Cardiac muscle cell (in vitro differentiated cells and primary cell): ENCODE measurements at regions not wholly inside any gene's neighbourhood (a gene's known extent, or its start where the extent isn't known, plus 50 kb on each side); places are given as distances from the start of the nearest gene placed in this dataset.

ENCODE experiments used
- DNase-seq, 2 donors: peaks; one replicate each; pipeline versions ENCODE4 v3.0.0 to v3.0.0-alpha.2; 2010 to 2017; ENCODE audit warnings: low read depth in 1 of 2, low spot score in 1 of 2
- H3K27ac ChIP-seq: fragments of 200-600 bp; sonication (generic); 2 replicates; pipeline ENCODE4 v1.5.1; 2016
- H3K27me3 ChIP-seq: fragments of 200-600 bp; sonication (generic); 2 replicates; pipeline ENCODE4 v1.6.0; 2016; ENCODE audit warnings: control low read depth
- H3K36me3 ChIP-seq: fragments of 200-600 bp; sonication (generic); 2 replicates; pipeline ENCODE4 v1.5.1; 2016; ENCODE audit warnings: control low read depth
- H3K4me1 ChIP-seq: fragments of 200-600 bp; sonication (generic); 2 replicates; pipeline ENCODE4 v1.8.1; 2017; ENCODE audit warnings: low read depth, mild to moderate bottlenecking, mixed run types
- H3K4me3 ChIP-seq: fragments of 200-600 bp; sonication (generic); 2 replicates; pipeline ENCODE4 v1.5.1; 2016; ENCODE audit warnings: mild to moderate bottlenecking
- H3K9me3 ChIP-seq: fragments of 200-600 bp; sonication (generic); 2 replicates; pipeline ENCODE4 v1.5.1; 2017; ENCODE audit warnings: low read depth, mild to moderate bottlenecking, control low read depth
- TF ChIP-seq, protein P1 (sequence below): IDR thresholded peaks from 2 replicates; pipeline ENCODE4 v1.5.1; 2012; ENCODE audit warnings: low read depth, mild to moderate bottlenecking, low read length

DNA sequence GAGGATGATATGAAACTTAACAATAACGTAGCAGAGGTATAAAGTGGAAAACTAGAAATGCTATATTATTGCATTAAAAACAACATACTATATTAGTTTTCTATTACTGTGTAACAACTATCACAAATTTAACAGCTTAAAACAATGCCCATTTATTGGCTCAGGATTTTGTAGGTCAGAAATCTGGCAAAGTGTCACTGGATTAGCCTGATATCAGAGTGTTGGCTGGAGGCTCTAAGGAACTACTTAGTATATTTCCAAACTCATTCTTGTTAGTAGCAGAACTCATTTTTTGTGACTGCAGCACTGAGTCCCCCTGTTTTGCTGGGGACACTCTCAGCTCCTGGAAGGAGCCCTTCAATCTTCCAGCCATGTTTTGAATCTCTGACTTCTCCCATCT, 306.8 kb downstream of the ETV1 start:
- H3K27me3 ChIP-seq, result no peaks in the 10 kb centered on the region
- TF ChIP-seq, protein P1, sequence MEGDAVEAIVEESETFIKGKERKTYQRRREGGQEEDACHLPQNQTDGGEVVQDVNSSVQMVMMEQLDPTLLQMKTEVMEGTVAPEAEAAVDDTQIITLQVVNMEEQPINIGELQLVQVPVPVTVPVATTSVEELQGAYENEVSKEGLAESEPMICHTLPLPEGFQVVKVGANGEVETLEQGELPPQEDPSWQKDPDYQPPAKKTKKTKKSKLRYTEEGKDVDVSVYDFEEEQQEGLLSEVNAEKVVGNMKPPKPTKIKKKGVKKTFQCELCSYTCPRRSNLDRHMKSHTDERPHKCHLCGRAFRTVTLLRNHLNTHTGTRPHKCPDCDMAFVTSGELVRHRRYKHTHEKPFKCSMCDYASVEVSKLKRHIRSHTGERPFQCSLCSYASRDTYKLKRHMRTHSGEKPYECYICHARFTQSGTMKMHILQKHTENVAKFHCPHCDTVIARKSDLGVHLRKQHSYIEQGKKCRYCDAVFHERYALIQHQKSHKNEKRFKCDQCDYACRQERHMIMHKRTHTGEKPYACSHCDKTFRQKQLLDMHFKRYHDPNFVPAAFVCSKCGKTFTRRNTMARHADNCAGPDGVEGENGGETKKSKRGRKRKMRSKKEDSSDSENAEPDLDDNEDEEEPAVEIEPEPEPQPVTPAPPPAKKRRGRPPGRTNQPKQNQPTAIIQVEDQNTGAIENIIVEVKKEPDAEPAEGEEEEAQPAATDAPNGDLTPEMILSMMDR, result no peak
- peaks cover 2% of the 10 kb centered on the region for H3K4me1 ChIP-seq
- H3K36me3 ChIP-seq, result no peaks in the 10 kb centered on the region
- no peaks in the 10 kb centered on the region for H3K9me3 ChIP-seq
- no peak for DNase-seq
- H3K27ac ChIP-seq, result no peak overlapping the region
- H3K4me3 ChIP-seq, result no peak overlapping the region

DNA sequence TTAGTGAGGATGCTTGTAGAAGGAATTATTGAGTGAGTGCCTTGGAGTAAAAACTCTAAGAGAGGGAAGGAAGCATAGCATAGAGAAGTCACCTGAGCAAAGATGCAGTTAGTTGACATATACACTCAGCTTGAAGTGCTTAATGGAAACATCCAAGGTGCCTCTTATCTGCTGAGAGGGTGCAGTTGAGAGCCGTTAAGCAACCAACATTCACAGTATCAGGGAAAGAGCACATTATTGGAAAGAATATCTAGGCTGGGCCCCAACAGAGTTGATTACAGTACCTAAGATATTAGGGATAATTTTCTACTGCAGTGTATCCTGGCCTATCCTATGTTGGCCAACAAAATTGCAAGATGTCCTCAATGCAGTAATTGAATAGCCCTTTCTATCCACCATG, 302.0 kb downstream of the ETV1 start:
- peak in 1 of 2 donors; percentile 9 for DNase-seq
- H3K27me3 ChIP-seq, result no peaks in the 10 kb centered on the region
- H3K36me3 ChIP-seq, result no peaks in the 10 kb centered on the region
- TF ChIP-seq, protein P1, result no peak
- H3K9me3 ChIP-seq, result no peaks in the 10 kb centered on the region
- H3K27ac ChIP-seq, result no peak overlapping the region
- H3K4me1 ChIP-seq, result peaks cover 5% of the 10 kb centered on the region
- no peak overlapping the region for H3K4me3 ChIP-seq

DNA sequence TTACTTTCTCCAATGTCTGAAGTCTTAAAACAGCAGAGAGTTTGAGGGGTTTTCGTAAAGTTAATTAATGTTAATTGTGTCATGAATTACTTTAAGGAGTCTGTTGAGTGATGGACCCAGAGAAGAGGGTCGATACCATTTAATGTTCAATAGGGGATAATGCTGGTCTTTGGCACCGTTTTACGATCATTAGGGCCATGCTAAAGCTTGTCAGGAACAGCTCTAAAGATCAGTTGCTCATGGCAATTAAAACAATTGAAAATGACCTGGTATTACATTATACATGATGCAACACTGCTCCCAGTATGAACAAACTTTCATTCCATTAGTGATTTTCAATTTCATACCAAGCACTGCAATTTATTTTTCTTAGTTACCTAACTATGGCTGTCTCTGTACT, 296.9 kb downstream of the ETV1 start:
- H3K36me3 ChIP-seq, result no peaks in the 10 kb centered on the region
- TF ChIP-seq, protein P1, result no peak
- no peak overlapping the region for H3K4me3 ChIP-seq
- peaks cover 4% of the 10 kb centered on the region for H3K4me1 ChIP-seq
- no peaks in the 10 kb centered on the region for H3K27me3 ChIP-seq
- H3K9me3 ChIP-seq, result no peaks in the 10 kb centered on the region
- no peak overlapping the region for H3K27ac ChIP-seq
- no peak for DNase-seq

DNA sequence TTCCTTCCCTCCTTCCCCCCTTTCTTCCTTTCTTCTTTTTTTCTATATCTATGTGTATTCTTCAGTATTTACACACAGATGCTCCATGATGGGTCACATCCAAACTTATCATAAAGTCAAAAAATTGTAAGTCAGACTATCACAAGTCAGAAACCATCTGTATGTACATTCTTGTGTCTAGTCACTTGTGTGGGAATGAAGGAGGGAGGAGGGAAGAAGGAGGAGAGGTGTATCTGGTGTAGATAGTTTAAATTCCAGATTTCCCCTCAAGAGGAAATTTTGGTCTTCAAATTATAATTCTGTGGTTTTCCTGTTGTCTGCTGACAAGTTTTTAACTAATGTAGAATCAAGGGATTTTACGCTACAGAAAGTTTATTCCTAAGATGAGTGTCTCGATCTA, 287.2 kb downstream of the ETV1 start:
- Histone ChIP-seq H3K4me1 (no peaks in the 10 kb centered on the region), H3K9me3 (no peaks in the 10 kb centered on the region), H3K36me3 (no peaks in the 10 kb centered on the region), H3K4me3 (no peak overlapping the region), H3K27ac (no peak overlapping the region), H3K27me3 (no peaks in the 10 kb centered on the region)
- TF ChIP-seq, protein P1, result no peak
- no peak for DNase-seq

DNA sequence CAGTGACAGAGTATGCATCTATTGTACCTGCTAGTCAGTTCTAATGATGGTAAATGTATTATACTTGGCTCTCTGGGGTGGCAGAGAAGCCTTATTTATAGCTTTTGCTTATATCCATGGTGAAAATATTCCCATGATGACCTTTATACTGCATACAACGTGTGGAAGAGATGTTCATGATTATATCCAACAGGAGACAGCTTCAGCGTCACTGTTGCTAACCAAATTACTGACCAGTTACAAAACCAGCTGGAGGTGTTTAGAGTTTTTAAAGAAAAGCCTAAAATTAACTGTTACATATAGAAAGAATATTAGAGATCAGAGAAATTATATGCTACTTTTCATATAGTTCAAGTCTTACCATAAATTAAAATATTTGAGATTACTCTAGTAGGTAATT, 280.8 kb downstream of the ETV1 start:
- Histone ChIP-seq H3K4me1 (no peaks in the 10 kb centered on the region), H3K27ac (no peak overlapping the region), H3K36me3 (no peaks in the 10 kb centered on the region), H3K27me3 (no peaks in the 10 kb centered on the region), H3K4me3 (no peak overlapping the region), H3K9me3 (no peaks in the 10 kb centered on the region)
- TF ChIP-seq, protein P1, result no peak
- DNase-seq, result no peak

DNA sequence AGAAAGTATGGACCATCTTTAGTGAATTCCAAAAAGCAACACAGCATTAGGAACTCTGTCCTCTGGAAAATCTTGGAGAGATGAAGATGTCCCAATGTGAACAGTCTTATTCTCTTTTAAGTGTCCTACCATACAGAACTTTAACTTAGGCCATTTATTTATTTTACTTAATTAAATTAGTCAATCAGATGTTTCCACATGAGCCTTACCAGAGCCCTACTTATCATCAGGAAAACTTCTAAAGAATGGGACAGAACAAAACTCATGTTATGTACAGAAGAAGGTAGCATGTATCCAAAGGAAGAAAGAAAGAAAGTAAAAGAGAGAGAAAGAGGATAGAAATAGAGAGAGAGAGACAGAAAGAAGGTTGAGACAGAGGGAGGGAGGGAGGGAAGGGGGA, 276.4 kb downstream of the ETV1 start:
- no peaks in the 10 kb centered on the region for H3K4me1 ChIP-seq
- no peak overlapping the region for H3K27ac ChIP-seq
- H3K36me3 ChIP-seq, result no peaks in the 10 kb centered on the region
- TF ChIP-seq, protein P1, result no peak
- no peaks in the 10 kb centered on the region for H3K27me3 ChIP-seq
- no peak for DNase-seq
- H3K4me3 ChIP-seq, result no peak overlapping the region
- H3K9me3 ChIP-seq, result no peaks in the 10 kb centered on the region
